Stimulated activated CD4-positive, alpha-beta T cell treated with anti-CD3 and anti-CD28 coated beads, Interleukin-1b, Interleukin-23, amount 100 ng/mL, for 48 hours (primary cell): ENCODE measurements at regions not wholly inside any gene's neighbourhood (a gene's known extent, or its start where the extent isn't known, plus 50 kb on each side); places are given as distances from the start of the nearest gene placed in this dataset.
"Not testable (repeated sequence)": the region's sequence is repeated elsewhere in the genome, so short reads cannot be mapped to it uniquely, and the experiment has no call there.

Experiments
- DNase-seq: peaks from one replicate; pipeline ENCODE4 v3.0.0-alpha.2; 2020

DNA sequence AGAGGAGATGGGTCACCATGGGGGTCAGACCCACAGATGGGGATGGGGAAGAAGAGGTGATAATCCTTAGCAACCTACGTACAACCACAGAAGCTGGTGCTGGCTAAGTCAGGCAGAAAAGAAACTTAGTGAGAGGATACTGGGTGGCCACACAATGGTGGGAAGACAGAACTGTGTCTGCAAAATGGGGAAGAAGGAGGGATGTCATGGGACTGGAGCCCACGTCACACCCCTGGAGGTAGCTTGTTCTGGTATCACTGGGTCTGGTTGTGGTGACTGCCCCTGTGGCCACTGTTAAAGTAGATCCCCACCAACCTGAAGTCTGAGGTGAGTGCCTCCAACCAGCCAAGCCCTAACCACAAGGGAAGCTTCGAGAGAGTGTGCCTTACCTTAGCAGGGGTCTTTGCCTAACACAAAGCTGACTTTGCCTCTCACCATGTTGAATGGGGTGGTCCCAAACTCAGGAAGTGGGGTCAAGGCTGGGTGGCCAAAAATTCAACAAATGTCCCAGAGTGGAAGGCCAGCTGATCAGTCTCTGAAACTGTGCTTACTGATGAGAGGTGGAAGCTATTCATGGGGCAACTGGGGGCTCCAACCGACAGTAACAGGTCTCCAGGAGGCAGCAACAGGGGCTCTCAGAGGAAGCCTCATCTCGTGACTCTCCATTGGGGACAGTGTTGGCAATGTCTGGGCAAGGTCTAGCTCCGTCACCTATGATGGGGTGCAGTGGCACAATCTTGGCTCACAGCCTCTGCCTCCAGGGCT, 64.8 kb upstream of the SLC1A4 start:
- no peak for DNase-seq

DNA sequence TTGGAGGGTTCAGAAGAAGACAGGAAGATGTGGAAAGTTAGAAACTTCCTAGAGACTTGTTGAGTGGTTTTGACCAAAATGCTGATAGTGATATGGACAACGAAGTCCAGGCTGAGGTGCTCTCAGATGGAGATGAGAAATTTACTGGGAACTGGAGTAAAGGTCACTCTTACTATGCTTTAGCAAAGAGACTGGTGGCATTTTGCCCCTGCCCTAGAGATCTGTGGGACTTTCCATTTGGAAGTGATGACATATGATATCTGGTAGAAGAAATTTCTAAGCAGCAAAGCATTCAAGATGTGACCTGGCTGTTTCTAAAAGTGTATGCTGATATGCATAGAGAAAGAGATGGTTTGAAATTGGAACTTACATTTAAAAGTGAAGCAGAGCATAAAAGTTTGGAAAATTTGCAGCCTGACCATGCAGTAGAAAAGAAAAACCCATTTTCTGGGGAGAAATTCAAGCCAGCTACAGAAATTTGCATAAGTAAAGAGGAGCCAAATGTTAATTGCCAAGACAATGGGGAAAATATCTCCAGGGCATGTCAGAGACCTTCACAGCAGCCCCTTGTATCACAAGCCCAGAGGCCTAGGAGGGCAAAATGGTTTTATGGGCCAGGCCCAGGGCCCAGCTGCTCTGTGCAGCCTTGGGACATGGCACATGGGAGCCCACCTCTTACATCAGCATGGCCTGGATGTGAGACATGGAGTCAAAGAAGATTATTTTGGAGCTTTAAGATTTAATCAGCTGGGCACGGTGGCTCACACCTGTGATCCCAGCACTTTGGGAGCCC, 63.1 kb upstream of the SLC1A4 start:
- not testable (repeated sequence) for DNase-seq

DNA sequence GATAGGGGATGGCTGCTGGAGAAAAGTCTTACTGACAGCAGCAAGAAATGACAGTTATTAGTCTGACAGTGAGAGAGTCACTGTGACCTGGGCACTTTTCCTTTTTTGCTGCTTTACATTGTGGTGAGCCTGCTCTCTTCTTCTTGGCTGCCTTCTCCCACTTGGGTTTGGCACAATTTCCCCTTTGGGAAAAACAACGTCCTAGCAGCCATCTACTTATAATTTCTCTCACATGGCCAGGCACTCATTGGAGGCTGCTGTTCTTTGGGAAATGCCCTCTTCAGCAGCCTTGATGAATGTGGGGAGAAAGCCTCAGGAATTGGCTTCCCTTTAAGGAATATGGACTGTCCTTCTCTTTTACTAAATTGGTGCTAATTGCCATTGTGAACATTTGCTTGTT, 60.4 kb upstream of the SLC1A4 start:
- no peak for DNase-seq

DNA sequence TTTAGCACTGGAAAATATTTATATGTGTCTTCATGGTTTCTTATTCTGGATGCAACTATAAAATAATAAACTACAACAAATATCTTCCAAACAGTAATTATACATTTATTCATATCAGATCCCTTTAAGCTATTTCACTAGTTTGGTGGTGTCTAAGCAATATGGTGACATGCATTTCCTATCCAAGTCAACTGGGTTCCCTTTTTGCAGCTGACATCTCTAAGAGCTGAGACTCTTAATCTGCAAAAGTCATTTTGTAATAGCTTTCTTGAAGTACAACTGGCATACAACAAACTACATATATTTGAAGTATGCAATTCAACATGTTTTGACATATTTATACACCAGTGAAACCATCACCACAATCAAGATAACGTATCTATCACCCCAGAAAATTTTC, 59.9 kb upstream of the SLC1A4 start:
- DNase-seq = no peak

DNA sequence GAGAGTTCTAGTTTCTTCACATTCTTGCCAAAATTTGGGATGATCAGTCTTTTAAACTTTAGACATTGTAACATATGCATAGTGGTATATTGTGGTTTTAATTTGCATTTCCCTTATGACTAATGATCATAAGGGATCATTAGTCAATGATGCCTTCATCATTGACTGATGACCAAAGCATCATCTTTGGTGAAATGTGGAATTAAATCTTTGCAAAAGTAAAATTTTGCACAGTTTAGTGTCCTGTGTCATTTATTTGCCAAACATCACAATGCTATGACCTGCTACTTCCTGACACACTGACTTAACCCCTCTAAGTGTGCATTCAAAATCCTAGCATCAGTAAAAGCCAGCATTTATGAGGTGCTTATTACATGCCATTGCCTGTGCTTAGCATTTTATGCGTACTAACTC, 58.9 kb upstream of the SLC1A4 start:
- no peak for DNase-seq

DNA sequence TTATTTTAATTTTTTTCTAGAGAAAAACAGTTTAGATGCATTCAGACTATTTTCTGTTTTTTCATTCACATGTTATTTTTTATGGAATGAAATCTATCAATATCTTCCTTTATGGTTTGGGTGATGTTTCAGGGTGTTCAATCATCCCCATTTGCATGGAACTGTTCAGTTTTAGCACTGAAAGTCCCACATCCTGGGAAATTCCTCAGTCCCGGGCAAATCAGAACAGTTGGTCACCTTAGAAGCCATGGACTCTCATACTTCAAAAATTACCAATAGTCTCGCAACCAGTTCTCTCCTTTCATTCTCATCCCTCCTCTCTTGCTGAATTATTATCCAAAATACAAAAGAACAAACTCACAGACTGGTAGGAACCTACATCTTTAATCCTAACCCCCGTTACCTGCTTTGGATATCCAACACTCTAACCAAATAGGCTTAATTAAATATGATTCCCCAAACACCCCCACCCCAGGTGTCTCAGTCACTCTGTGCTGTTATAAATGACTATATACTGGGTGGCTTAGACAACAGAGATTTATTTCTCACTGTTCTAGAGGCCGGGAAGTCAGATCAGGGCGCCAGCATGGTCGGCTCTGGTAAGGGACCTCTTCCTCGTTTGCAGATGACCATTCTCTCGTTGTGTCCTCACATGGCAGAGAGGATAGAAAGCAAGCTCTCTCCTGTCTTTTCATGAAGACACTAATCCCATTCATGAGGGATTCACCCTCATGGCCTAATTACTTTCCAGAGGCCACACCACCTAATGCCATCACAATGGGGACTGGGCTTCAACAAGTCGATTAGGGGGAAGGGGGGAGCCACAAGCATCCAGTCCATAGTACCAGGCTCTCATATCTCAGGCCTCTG, 57.7 kb upstream of the SLC1A4 start:
- DNase-seq = no peak

DNA sequence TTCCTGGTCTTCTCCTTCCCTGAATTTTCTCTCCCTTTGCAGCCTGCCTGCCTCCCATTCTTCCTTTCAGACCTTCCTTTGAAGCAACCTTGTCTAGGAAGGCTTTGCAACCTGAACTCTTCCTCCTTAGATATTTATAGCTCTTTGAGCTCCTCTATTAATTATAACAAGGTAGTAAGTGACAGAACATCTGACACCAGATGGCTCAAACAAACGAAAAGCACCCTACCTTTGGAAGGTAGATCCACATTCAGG, 57.2 kb upstream of the SLC1A4 start:
- DNase-seq = no peak

DNA sequence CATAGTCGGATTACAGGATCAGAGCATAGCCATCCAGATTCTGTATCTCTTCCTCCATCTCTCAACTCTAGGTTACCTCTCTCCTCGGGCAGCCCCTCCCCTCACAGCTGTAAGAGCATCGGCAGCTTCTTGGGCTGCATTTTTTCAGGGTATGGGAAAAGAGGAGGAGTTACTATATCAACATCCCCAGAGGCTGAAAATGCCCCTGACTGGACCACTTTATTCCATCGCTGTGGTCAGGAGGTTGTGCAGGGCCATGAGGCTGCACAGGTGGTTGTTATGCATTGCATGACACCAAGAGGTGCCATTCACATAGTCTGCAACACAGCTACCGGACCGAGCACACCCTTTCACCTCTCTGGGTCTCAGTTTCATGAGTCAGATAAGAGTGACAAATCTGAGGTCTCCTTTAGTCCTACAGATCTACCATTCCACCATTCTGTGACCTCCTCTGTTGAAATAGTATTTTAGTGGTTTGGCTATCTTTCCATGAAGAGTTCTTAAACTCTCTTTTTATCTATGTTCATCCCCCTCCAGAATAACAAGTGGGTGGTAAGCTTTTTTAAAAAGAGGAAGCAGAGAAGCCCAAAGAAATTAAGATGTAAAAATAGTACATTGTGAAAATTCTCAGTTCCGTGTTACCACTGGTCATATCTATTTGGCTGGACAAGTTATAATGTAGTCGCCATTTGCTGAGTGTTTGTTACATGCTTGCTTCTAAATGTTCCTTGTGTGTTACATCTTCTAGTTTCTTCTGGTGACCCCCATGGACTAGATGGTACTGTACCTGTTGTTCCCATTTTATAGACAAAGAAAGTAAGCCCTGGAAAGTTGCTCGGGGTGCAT, 56.6 kb upstream of the SLC1A4 start:
- DNase-seq = no peak

DNA sequence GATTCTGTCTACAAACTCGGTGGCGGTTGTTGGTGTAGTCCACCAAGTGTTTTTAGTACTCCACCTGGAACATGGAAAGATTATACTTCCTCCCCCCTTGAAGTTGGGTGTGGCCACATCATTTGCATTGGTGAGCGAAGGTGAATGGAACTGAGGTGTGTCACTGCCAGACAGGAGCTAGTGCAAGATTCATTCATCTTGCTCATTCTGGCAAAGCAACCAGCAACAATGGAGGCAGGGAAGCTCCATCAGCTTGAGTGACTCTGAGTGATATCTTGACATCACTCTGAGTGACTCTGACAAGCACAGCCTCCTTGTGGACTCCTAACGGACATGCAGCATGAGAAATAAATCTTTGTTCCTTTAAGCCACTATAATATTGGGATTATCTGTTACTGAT, 54.7 kb upstream of the SLC1A4 start:
- DNase-seq = no peak

DNA sequence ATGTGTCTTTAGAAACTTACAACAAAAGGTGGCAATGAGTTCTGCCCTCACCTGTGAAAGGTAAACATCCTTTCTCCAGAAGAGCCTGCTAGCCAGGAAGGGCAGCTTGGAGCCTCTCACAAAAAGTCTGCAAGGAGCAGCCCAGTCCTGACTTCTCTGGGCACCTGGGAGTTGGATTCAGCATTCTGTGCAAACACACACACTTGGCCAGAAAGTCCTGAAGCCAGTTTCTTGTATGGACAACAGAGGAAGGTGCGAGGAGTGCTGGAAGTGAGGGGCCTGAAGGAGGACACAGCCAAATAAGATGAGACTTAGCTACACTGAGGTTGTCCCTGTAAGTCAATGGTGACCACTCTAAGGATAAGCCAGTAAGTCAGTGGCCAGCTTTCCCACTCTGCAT, 52.4 kb upstream of the SLC1A4 start:
- DNase-seq = no peak

DNA sequence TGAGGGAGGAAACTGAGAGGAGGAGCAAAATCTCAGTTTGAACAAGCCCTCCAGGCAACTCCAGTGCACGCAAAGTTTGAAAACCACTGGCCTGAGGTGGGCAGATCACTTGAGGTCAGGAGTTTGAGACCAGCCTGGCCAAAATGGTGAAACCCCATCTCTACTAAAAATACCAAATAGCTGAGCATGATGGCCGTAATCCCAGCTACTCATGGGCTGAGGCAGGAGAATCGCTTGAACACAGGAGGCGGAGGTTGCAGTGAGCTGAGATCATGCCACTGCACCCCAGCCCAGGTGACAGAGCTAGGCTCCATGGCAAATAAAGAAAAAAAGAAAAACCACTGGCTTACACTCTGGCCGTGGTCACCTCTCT, 51.9 kb upstream of the SLC1A4 start:
- DNase-seq = not testable (repeated sequence)

DNA sequence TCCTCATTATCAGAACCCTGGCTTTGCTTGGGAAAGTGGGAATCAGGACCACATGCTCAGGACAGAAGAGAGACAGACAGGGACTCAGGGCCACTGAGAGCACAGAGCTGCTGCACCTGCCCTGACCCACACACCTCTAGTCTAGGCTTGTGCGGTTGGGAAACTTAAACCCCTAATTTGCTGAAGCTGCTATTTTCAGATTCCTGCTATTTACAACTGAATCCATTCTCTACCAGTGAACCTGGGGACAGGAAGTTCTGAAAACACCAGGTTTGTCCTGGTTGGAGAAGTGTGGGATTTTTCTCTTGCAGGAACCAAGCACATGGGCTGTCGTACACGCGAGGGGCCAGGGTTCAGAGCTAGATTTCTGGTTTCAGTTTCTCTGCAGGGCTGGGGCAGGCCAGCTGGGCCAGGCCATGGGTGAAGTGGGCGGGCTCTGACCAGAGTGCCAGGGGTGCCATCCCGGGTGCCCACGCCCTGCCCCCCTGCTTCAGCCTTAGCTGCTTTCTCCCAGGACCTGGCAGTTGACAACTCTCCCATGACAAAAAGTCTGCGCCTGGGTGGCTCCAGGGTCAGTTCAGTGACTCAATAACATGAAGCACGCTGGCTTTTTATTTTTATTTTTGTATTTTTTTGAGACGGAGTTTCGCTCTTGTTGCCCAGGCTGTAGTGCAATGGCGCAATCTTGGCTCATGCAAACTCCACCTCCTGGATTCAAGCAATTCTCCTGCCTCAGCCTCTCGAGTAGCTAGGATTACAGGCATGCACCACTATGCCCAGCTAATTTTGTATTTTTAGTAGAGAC, 51.3 kb upstream of the SLC1A4 start:
- DNase-seq = no peak

DNA sequence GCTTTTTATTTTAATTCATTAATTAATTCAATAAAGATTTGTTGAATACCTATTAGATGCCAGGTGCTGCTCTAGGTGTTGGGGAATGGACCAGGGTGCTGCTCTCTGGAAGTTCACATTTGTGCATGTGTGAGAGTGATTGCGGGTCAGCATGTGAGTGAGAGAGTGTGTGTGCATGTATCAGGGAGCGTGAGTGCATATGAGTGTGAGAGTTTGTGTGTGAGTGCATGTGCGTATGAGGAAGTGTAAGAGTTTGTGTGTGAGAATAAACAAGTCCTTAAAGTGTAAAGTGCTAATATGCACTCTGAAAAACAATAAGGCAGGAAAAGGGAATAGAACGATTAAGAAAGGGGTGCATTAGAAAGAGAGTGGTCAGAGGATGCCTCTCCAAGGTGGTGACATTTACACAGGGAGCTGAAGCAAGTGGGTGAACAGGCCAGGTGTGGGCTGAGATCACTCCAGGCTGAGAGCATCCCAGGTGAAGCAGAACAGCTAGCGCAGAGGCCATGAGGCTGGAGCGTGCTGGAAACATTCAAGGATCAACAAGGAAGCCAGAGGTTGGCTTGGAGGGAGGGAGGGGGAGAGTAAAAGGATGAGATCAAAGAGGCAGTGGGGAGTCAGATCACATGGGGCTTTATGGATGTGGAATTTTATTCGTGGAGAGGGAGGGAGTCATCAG, 50.5 kb upstream of the SLC1A4 start:
- DNase-seq = no peak

DNA sequence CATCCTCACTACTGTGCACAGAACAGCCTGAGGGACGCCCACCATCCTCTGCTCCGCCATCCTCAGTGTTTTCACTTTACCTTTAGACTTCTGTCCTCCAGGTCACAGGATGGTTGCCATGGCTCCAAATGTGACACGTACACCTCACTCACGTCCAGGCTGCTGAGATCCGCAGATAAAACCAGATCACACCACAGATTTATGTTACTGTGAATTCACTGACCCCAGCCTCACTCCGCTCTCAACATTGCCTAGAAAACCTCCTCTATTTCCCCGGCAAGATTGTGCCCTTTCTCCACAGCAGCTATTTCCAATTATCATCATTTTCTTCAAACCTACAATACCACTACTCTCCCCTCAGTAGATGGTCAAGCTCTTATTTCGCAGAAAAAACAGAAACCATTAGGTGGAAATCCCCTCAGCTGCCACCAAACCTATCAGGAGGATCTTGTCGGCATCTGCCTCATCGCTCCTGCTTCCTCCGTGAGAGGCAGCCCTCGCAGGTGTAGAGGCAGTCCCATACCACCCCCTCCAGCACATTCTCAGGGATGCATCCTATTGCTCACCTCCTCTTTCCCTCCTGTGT, 49.8 kb upstream of the SLC1A4 start:
- no peak for DNase-seq
